ENCODE measurements at regions not wholly inside any gene's neighbourhood (a gene's known extent, or its start where the extent isn't known, plus 50 kb on each side); places are given as distances from the start of the nearest gene placed in this dataset.

GRCh38 chr14:42533476-42533875, 926.8 kb downstream of the LRFN5 start:
- TF ChIP-seq TOE1 (CRISPR knock-in tag; IDR thresholded peaks at IDR 0.05), result no peak
- TF ChIP-seq FOXC1 (CRISPR knock-in tag; IDR thresholded peaks at IDR 0.05; ENCODE audit: borderline replicate concordance), result no peak
